HepG2 (cell line): ENCODE measurements at regions not wholly inside any gene's neighbourhood (a gene's known extent, or its start where the extent isn't known, plus 50 kb on each side); places are given as distances from the start of the nearest gene placed in this dataset.

Experiments used
- ATAC-seq: fragments of 200-7000 bp; cut with Tn5 transposase; 3 replicates; pipeline ENCODE4 v1.9.1; 2020; ENCODE audit warnings: mild to moderate bottlenecking, moderate library complexity
- BruUV-seq: library from RNA; stranded (reverse); fragments of 400-500 nt; replicated peaks from 2 replicates; lab custom pipeline; 2021; lab: Mats Ljungman, UMichigan
- CTCF ChIA-PET: fragments of 300-600 bp; formaldehyde crosslinking; extraction: SDS; loops from one replicate; lab custom pipeline; 2021; ENCODE audit warnings: low total read pairs, inconsistent platforms, low intra/inter-chr PET ratio; lab: Yijun Ruan, JAX
- POLR2A ChIA-PET: fragments of 350-600 bp; sonication (Branson Sonifier 250); formaldehyde crosslinking; loops from one replicate; lab custom pipeline; 2020; ENCODE audit warnings: antibody characterized with exemption, inconsistent platforms; lab: Yijun Ruan, JAX
- DNase-seq: peaks from one replicate; pipeline ENCODE4 v3.0.0-alpha.2; 2015; ENCODE audit warnings: low spot score
- FAIRE-seq: peaks from 3 replicates; lab custom pipeline; 2011; peaks lifted over from hg19 to GRCh38; lab: Jason Lieb, UNC
- H2AFZ ChIP-seq: one replicate; pipeline ENCODE4 v1.6.1; 2011; ENCODE audit warnings: low read length, inconsistent platforms
- H3K27ac ChIP-seq: fragments of 300-600 bp; 3 replicates; pipeline ENCODE4 v1.8.0; 2011; ENCODE audit warnings: mixed run types, mild to moderate bottlenecking, mixed read lengths, low read length, inconsistent platforms; ENCODE audit not compliant: insufficient read depth; ENCODE audit errors: extremely low read length
- H3K27me3 ChIP-seq, 2 experiments: fragments of 200-600 bp in 1 of 2; 2 replicates in 1 of 2; 3 replicates in 1 of 2; pipeline versions ENCODE4 v1.6.0 to v1.8.0; 2011; ENCODE audit warnings: low read length in 2 of 2, mild to moderate bottlenecking in 2 of 2, moderate library complexity in 2 of 2, inconsistent platforms in 1 of 2; ENCODE audit not compliant: insufficient read depth in 2 of 2, control insufficient read depth in 1 of 2
- H3K36me3 ChIP-seq, 2 experiments: fragments of 200-600 bp in 1 of 2; replicated peaks in 1 of 2; 2 replicates in 1 of 2; 3 replicates in 1 of 2; pipeline versions ENCODE4 v1.5.1 to v1.8.0; 2011; ENCODE audit warnings: low read length in 2 of 2, inconsistent platforms in 1 of 2; ENCODE audit not compliant: insufficient read depth in 2 of 2, control insufficient read depth in 1 of 2
- H3K4me1 ChIP-seq: 2 replicates; pipeline ENCODE4 v1.5.1; 2012; ENCODE audit warnings: low read length, inconsistent platforms; ENCODE audit not compliant: insufficient read depth
- H3K4me2 ChIP-seq: 2 replicates; pipeline ENCODE4 v1.6.0; 2011; ENCODE audit warnings: low read depth, low read length, inconsistent platforms
- H3K4me3 ChIP-seq, 3 experiments: fragments of 200-600 bp in 1 of 3; sonication (generic), shearing (Covaris generic) in 1 of 3; replicated peaks in 1 of 3; 2 replicates each; pipeline ENCODE4 v1.5.1; 2011 to 2016; ENCODE audit warnings: low read length in 3 of 3, inconsistent platforms in 2 of 3, low read depth in 2 of 3, mild to moderate bottlenecking in 2 of 3, control low read depth in 1 of 3, mixed read lengths in 1 of 3; ENCODE audit not compliant: insufficient read depth in 1 of 3
- H3K79me2 ChIP-seq: one replicate; pipeline ENCODE4 v1.6.1; 2011; ENCODE audit warnings: low read length, inconsistent platforms; ENCODE audit not compliant: insufficient read depth
- H3K9ac ChIP-seq: 2 replicates; pipeline ENCODE4 v1.6.0; 2011; ENCODE audit warnings: mild to moderate bottlenecking, low read depth, low read length, inconsistent platforms; ENCODE audit not compliant: insufficient read depth
- H3K9me3 ChIP-seq: 2 replicates; pipeline ENCODE4 v1.5.1; 2012; ENCODE audit warnings: mild to moderate bottlenecking, low read length
- H4K20me1 ChIP-seq: 2 replicates; pipeline ENCODE4 v1.6.0; 2011; ENCODE audit warnings: inconsistent platforms, mild to moderate bottlenecking, low read length, moderate library complexity; ENCODE audit not compliant: insufficient read depth
- FOXJ3 ChIP-seq: sonication (generic); formaldehyde crosslinking; IDR thresholded peaks from 2 replicates; pipeline ENCODE4 v1.4.0; 2020; ENCODE audit warnings: missing genetic modification reagents, mild to moderate bottlenecking, borderline replicate concordance
- GLI4 ChIP-seq: sonication (generic); formaldehyde crosslinking; IDR thresholded peaks from 2 replicates; pipeline ENCODE4 v1.5.1; 2020; ENCODE audit warnings: missing genetic modification reagents, mild to moderate bottlenecking, moderate library complexity, borderline replicate concordance
- HOXA5 ChIP-seq: sonication (generic); formaldehyde crosslinking; IDR thresholded peaks from 2 replicates; pipeline ENCODE4 v1.4.0; 2020; ENCODE audit warnings: missing genetic modification reagents
- IKZF5 ChIP-seq: IDR thresholded peaks from 2 replicates; pipeline ENCODE4 v1.6.1; 2018; ENCODE audit warnings: missing genetic modification reagents, mild to moderate bottlenecking, missing compliant biosample characterization
- JUNB ChIP-seq: sonication (generic); formaldehyde crosslinking; IDR thresholded peaks from 2 replicates; pipeline ENCODE4 v1.8.0; 2022; ENCODE audit warnings: missing genetic modification reagents, mild to moderate bottlenecking, borderline replicate concordance
- MIXL1 ChIP-seq: IDR thresholded peaks from 2 replicates; pipeline ENCODE4 v1.6.1; 2016
- MXD1 ChIP-seq: sonication (generic); formaldehyde crosslinking; IDR thresholded peaks from 2 replicates; pipeline ENCODE4 v1.4.0; 2020; ENCODE audit warnings: mild to moderate bottlenecking, missing genetic modification reagents
- POLR2G ChIP-seq: fragments of 200-400 bp; formaldehyde crosslinking; IDR thresholded peaks from 2 replicates; pipeline ENCODE4 v1.6.1; 2018; ENCODE audit warnings: mild to moderate bottlenecking, low read depth, low read length, moderate library complexity
- SAP130 ChIP-seq: IDR thresholded peaks from 2 replicates; pipeline ENCODE4 v1.6.1; 2016; ENCODE audit warnings: low read depth
- SMARCC2 ChIP-seq: fragments of 450-650 bp; IDR thresholded peaks from 2 replicates; pipeline ENCODE4 v1.6.1; 2017; ENCODE audit warnings: antibody characterized with exemption, mild to moderate bottlenecking
- ZBTB46 ChIP-seq: sonication (generic); formaldehyde crosslinking; IDR thresholded peaks from 2 replicates; pipeline ENCODE4 v1.4.0; 2020; ENCODE audit warnings: mild to moderate bottlenecking, missing genetic modification reagents, borderline replicate concordance
- ZGPAT ChIP-seq: IDR thresholded peaks from 2 replicates; pipeline ENCODE4 v1.6.1; 2016; ENCODE audit warnings: mild to moderate bottlenecking
- ZHX2 ChIP-seq, 2 experiments: sonication (generic) in 1 of 2; formaldehyde crosslinking in 1 of 2; IDR thresholded peaks; 2 replicates each; pipeline versions ENCODE4 v1.6.1 to v1.9.0; 2014 to 2022; ENCODE audit warnings: antibody characterized with exemption in 1 of 2, borderline replicate concordance in 1 of 2, inconsistent platforms in 1 of 2, low read depth in 1 of 2, missing genetic modification reagents in 1 of 2
- ZKSCAN8 ChIP-seq: IDR thresholded peaks from 2 replicates; pipeline ENCODE4 v1.6.1; 2016; ENCODE audit warnings: borderline replicate concordance, missing genetic modification reagents, missing compliant biosample characterization
- ZNF703 ChIP-seq: sonication (generic); formaldehyde crosslinking; IDR thresholded peaks from 2 replicates; pipeline ENCODE4 v1.5.1; 2020; ENCODE audit warnings: missing genetic modification reagents, mild to moderate bottlenecking, moderate library complexity, borderline replicate concordance
- WGBS: methylation state at CpG from one replicate; pipeline ENCODE4 v1.1.6; 2017; ENCODE audit warnings: low lambda C conversion rate; 5-methylcytosine and 5-hydroxymethylcytosine counted together
- in situ Hi-C: cut with HindIII; loops from 2 replicates; pipeline ENCODE4 v1.10.0; 2017; ENCODE audit warnings: low pct_unique_long_range_greater_than_20kb; ENCODE audit not compliant: extremely low pct_ligation_motif_present
- intact Hi-C: fragments of 100-400 bp; cut with micrococcal nuclease; formaldehyde crosslinking; loops from one replicate; pipeline ENCODE4 v1.10.0; 2022; ENCODE audit not compliant: unreplicated experiment

DNA sequence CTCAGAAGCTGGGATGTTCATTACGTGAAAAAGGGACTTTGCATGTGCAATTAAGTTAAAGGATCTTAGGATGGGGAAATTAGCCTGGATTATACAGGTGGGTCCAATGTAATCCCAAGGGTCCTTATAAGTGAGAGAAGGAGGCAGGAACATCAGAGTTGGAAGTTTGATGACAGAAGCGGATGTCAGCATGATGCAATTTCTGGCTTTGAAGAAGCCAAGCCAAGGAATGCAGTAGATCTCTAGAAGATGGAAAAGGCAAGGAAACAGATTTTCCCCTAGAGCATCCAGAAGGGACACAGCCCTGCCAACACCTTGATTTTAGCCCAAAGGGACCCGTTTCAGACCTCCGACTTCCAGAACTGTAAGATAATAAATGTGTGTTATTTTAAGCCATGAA is 136.4 kb downstream of the LNPK start:
- in situ Hi-C loops (no loop called here), intact Hi-C loops (no loop called here)
- Histone ChIP-seq H3K9ac (no peak overlapping the region), H3K79me2 (no peaks in the 10 kb centered on the region), H3K27me3 (peaks cover 0 to 12% of the 10 kb centered on the region in 2 experiments; a peak in 1 of 5 replicates), H3K27ac (no peak overlapping the region), H4K20me1 (no peaks in the 10 kb centered on the region), H3K9me3 (no peaks in the 10 kb centered on the region), H3K4me2 (no peak overlapping the region), H3K4me3 (no peak overlapping the region), H3K36me3 (no peaks in the 10 kb centered on the region), H2AFZ (no peak overlapping the region), H3K4me1 (no peaks in the 10 kb centered on the region)
- CTCF ChIA-PET, result no interaction called here
- no TSS peak for BruUV-seq
- no peak for DNase-seq
- no peak for FAIRE-seq
- 28% methylated on average over 4 of the region's 4 CpGs for WGBS
- ATAC-seq, result no peak
- POLR2A ChIA-PET, result no interaction called here
- TF ChIP-seq ZNF703, result no peak
- TF ChIP-seq ZKSCAN8 (CRISPR knock-in tag), result no peak
- no peak for TF ChIP-seq ZHX2 (IDR thresholded peaks at IDR 0.05; ENCODE audit: low read depth)
- TF ChIP-seq ZHX2 (CRISPR knock-in tag; IDR thresholded peaks at IDR 0.05; ENCODE audit: borderline replicate concordance), result no peak
- TF ChIP-seq FOXJ3 (CRISPR knock-in tag), result no peak
- TF ChIP-seq ZBTB46, result no peak
- no peak for TF ChIP-seq MIXL1
- no peak for TF ChIP-seq SMARCC2
- TF ChIP-seq JUNB (CRISPR knock-in tag), result no peak
- no peak for TF ChIP-seq MXD1
- no peak for TF ChIP-seq HOXA5 (CRISPR knock-in tag)
- TF ChIP-seq SAP130 (CRISPR knock-in tag), result no peak
- no peak for TF ChIP-seq ZGPAT (CRISPR knock-in tag)
- TF ChIP-seq POLR2G, result no peak
- no peak for TF ChIP-seq IKZF5 (CRISPR knock-in tag)
- no peak for TF ChIP-seq GLI4 (CRISPR knock-in tag)
